ENCODE measurements at regions not wholly inside any gene's neighbourhood (a gene's known extent, or its start where the extent isn't known, plus 50 kb on each side); places are given as distances from the start of the nearest gene placed in this dataset.

- H3K23ac ChIP-seq (ENCODE audit: insufficient read length, low read depth, low read length): no peak overlapping the region
- no peaks in the 10 kb centered on the region for H3K23me2 ChIP-seq (ENCODE audit: insufficient read length, low read depth, low read length, poor library complexity, severe bottlenecking)
- no peak overlapping the region for H3K4me3 Mint-ChIP-seq
- H4K20me1 ChIP-seq (ENCODE audit: control insufficient read depth, insufficient read depth, insufficient read length): no peaks in the 10 kb centered on the region
- no peak overlapping the region for H3K4me2 ChIP-seq (ENCODE audit: insufficient read depth, insufficient read length, low read length)
- H2AFZ ChIP-seq (ENCODE audit: low read length): no peak overlapping the region
- WGBS (ENCODE audit: extremely low coverage, insufficient read length, low lambda C conversion rate): no CpG with 5 or more reads among the region's 2 CpGs
- no peak overlapping the region for H2BK12ac ChIP-seq (ENCODE audit: insufficient read length, low read depth, low read length)
- no peak overlapping the region for H2BK20ac ChIP-seq (ENCODE audit: low read depth, low read length, poor library complexity, severe bottlenecking)
- H3K4me1 ChIP-seq (ENCODE audit: insufficient read depth, low read length): no peaks in the 10 kb centered on the region
- peaks cover 5 to 17% of the 10 kb centered on the region in 2 experiments for H3K4me1 Mint-ChIP-seq
- H3K9me3 Mint-ChIP-seq: peaks cover 4 to 7% of the 10 kb centered on the region in 2 experiments
- H2BK5ac ChIP-seq (ENCODE audit: insufficient read length, low read length): no peak overlapping the region
- TF ChIP-seq CTCF (conservative IDR thresholded peaks at IDR 0.05): no peak
- H2BK120ac ChIP-seq (ENCODE audit: low read depth, low read length, poor library complexity, severe bottlenecking): no peak overlapping the region
- H3T11ph ChIP-seq (ENCODE audit: low read length): no peak overlapping the region
- no peak overlapping the region for H3K18ac ChIP-seq (ENCODE audit: insufficient read length, low read depth, low read length)
- no peaks in the 10 kb centered on the region for H3K9me3 ChIP-seq (ENCODE audit: control insufficient read depth, low read depth, low read length)
- peaks cover 1% of the 10 kb centered on the region; the same call in 1 of the 2 replicates for H3K27me3 Mint-ChIP-seq (ENCODE audit: low read depth)
- no peak overlapping the region for H2AK5ac ChIP-seq (ENCODE audit: insufficient read length, low read length)
- no peak overlapping the region for H3K14ac ChIP-seq (ENCODE audit: insufficient read depth, low read length)
- H3K79me1 ChIP-seq (ENCODE audit: insufficient read depth, low read depth, low read length, poor library complexity, severe bottlenecking): no peaks in the 10 kb centered on the region
- H3K36me3 Mint-ChIP-seq (ENCODE audit: insufficient read depth in 1 of 3, low read depth in 3 of 3): 0 out of 7 replicates have a peak, but pooled peaks cover 0 to 4% (median 0%) of the 10 kb centered on the region in 3 experiments
- no peak overlapping the region for H4K5ac ChIP-seq (ENCODE audit: insufficient read length, low read depth, low read length)
- no peaks in the 10 kb centered on the region for H3K79me2 ChIP-seq (ENCODE audit: insufficient read depth, low read length)
- no peak overlapping the region for H3K56ac ChIP-seq (ENCODE audit: insufficient read length, low read depth, low read length)
- H3K27ac ChIP-seq (ENCODE audit: insufficient read length, low read depth, low read length): no peak overlapping the region
- H4K91ac ChIP-seq (ENCODE audit: insufficient read length, low read depth, low read length): no peak overlapping the region
- H4K8ac ChIP-seq (replicated peaks; ENCODE audit: insufficient read length, low read depth, low read length): no peak overlapping the region
- H2BK15ac ChIP-seq (ENCODE audit: low read depth, low read length): no peak overlapping the region
- no peak overlapping the region for H3K27ac Mint-ChIP-seq
- H3K27me3 ChIP-seq (ENCODE audit: insufficient read depth, low read length): no peaks in the 10 kb centered on the region
- DNase-seq: no peak
- H3K9ac ChIP-seq (ENCODE audit: extremely low read depth, insufficient read length, low read length): no peak overlapping the region
- no peak overlapping the region for H3K4ac ChIP-seq (ENCODE audit: low read depth, low read length)
These were observed 189.2 kb upstream of the PHACTR1 start for GRCh38 chr6:12527339-12527738.

Measured in H9 (cell line).